Transverse colon (tissue), 4 donors: ENCODE measurements at regions not wholly inside any gene's neighbourhood (a gene's known extent, or its start where the extent isn't known, plus 50 kb on each side); places are given as distances from the start of the nearest gene placed in this dataset.

Source experiments
- DNase-seq: peaks from one replicate; pipeline ENCODE4 v3.0.0-alpha.2; 2019
- H3K27ac ChIP-seq, 4 donors: fragments of 200-600 bp; sonication (generic); 2 replicates each; pipeline ENCODE4 v1.5.1; 2016 to 2018; ENCODE audit warnings: inconsistent platforms in 4 of 4
- H3K27me3 ChIP-seq: fragments of 200-600 bp; sonication (generic); 2 replicates; pipeline ENCODE4 v1.5.1; 2017; ENCODE audit warnings: inconsistent platforms
- H3K36me3 ChIP-seq, 4 donors: fragments of 200-600 bp; sonication (generic); 2 replicates each; pipeline ENCODE4 v1.5.1; 2017 to 2019; ENCODE audit warnings: inconsistent platforms in 4 of 4
- H3K4me1 ChIP-seq, 4 donors: fragments of 200-600 bp; sonication (generic); 2 replicates each; pipeline ENCODE4 v1.5.1; 2017 to 2020; ENCODE audit warnings: inconsistent platforms in 4 of 4
- H3K4me3 ChIP-seq, 4 donors: fragments of 200-600 bp; sonication (generic); 1 replicate in 1 of 4; 2 replicates in 3 of 4; pipeline versions ENCODE4 v1.5.1 to v1.6.1; 2017 to 2019; ENCODE audit warnings: inconsistent platforms in 4 of 4
- H3K9me3 ChIP-seq, 2 donors: fragments of 200-600 bp; sonication (generic); 2 replicates each; pipeline ENCODE4 v1.5.1; 2017 to 2019; ENCODE audit warnings: inconsistent platforms in 2 of 2
- CTCF ChIP-seq, 5 experiments: fragments of 200-600 bp in 3 of 5; fragments of 450-650 bp in 2 of 5; sonication (generic) in 3 of 5; IDR thresholded peaks; 1 replicate in 2 of 5; 2 replicates in 3 of 5; pipeline ENCODE4 v1.5.1; 2016 to 2017; ENCODE audit warnings: antibody characterized with exemption in 5 of 5, inconsistent platforms in 3 of 5, mild to moderate bottlenecking in 2 of 5, moderate library complexity in 1 of 5
- EP300 ChIP-seq: sonication (generic); formaldehyde crosslinking; IDR thresholded peaks from one replicate; pipeline ENCODE4 v1.6.1; 2017; ENCODE audit warnings: antibody characterized with exemption, low read depth
- POLR2A ChIP-seq: fragments of 450-650 bp; IDR thresholded peaks from one replicate; pipeline ENCODE4 v1.6.1; 2016; ENCODE audit warnings: antibody characterized with exemption, mild to moderate bottlenecking, moderate library complexity
- POLR2AphosphoS5 ChIP-seq, 3 donors: sonication (generic); formaldehyde crosslinking; IDR thresholded peaks; one replicate each; pipeline ENCODE4 v1.6.1; 2016; ENCODE audit warnings: antibody characterized with exemption in 3 of 3
- WGBS, 2 donors: methylation state at CpG; one replicate each; pipeline ENCODE4 v1.1.5; 2018; ENCODE audit warnings: low coverage in 1 of 2; 5-methylcytosine and 5-hydroxymethylcytosine counted together
- in situ Hi-C, 4 donors: fragments of 200-750 bp; cut with MboI; loops; one replicate each; pipeline versions ENCODE4 v1.15.0 to v1.15.1; 2017; ENCODE audit warnings: low sequenced_read_pairs in 3 of 4, low pct_ligation_motif_present in 1 of 4, low pct_unique_long_range_greater_than_20kb in 1 of 4
- intact Hi-C: fragments of 100-400 bp; cut with DNase I; formaldehyde crosslinking; loops from one replicate; pipeline ENCODE4 v1.15.1; 2023; ENCODE audit warnings: low total_unique reads

- H3K9me3 ChIP-seq, result no peaks in the 10 kb centered on the region
- intact Hi-C loops, result no loop called here
- in situ Hi-C loops, result no loop called here
- TF ChIP-seq CTCF (IDR thresholded peaks at IDR 0.05) (no peak), EP300 (no peak), POLR2AphosphoS5 (IDR thresholded peaks at IDR 0.05) (no peak), POLR2A (no peak)
- H3K27me3 ChIP-seq, result no peaks in the 10 kb centered on the region
- H3K4me3 ChIP-seq, result no peak overlapping the region
- H3K4me1 ChIP-seq, result peaks cover 0 to 12% (median under 1%) of the 10 kb centered on the region in 4 donors
- no peak for DNase-seq
- WGBS, 2 donors, result 68 to 76% methylated on average over 1 of the region's 1 CpG
- H3K27ac ChIP-seq, result no peak overlapping the region
- no peaks in the 10 kb centered on the region for H3K36me3 ChIP-seq
Measured at GRCh38 chr6:126175251-126175650, 164.7 kb upstream of the CENPW start.

- in situ Hi-C loops, result no loop called here
- Histone ChIP-seq H3K4me3 (no peak overlapping the region), H3K9me3 (no peaks in the 10 kb centered on the region), H3K36me3 (no peaks in the 10 kb centered on the region), H3K27ac (no peak overlapping the region), H3K4me1 (peaks cover 0 to 3% (median 0%) of the 10 kb centered on the region in 4 donors), H3K27me3 (no peaks in the 10 kb centered on the region)
- intact Hi-C loops, result no loop called here
- no peak for DNase-seq
- TF ChIP-seq POLR2A (no peak), EP300 (no peak), POLR2AphosphoS5 (IDR thresholded peaks at IDR 0.05) (no peak), CTCF (IDR thresholded peaks at IDR 0.05) (peak in 2 of 5 experiments; percentile 4 to 24)
Measured at GRCh38 chr6:126176282-126176681, 163.6 kb upstream of the CENPW start.

- H3K9me3 ChIP-seq, result no peaks in the 10 kb centered on the region
- intact Hi-C loops (no loop called here), in situ Hi-C loops (no loop called here)
- WGBS, 2 donors, result 66 to 72% methylated on average over 4 of the region's 4 CpGs
- H3K36me3 ChIP-seq, result no peaks in the 10 kb centered on the region
- no peak for TF ChIP-seq POLR2A
- TF ChIP-seq CTCF (IDR thresholded peaks at IDR 0.05), result no peak
- TF ChIP-seq EP300, result no peak
- TF ChIP-seq POLR2AphosphoS5 (IDR thresholded peaks at IDR 0.05), result no peak
- H3K27me3 ChIP-seq, result no peaks in the 10 kb centered on the region
- DNase-seq, result no peak
- H3K4me3 ChIP-seq, result no peak overlapping the region
- no peaks in the 10 kb centered on the region for H3K4me1 ChIP-seq
- no peak overlapping the region for H3K27ac ChIP-seq
Measured at GRCh38 chr6:126180585-126180984, 159.3 kb upstream of the CENPW start.

GRCh38 chr6:126181173-126181741 is 158.7 kb upstream of the CENPW start:
- DNase-seq, result no peak
- no peaks in the 10 kb centered on the region for H3K4me1 ChIP-seq
- no peak overlapping the region for H3K27ac ChIP-seq
- TF ChIP-seq EP300 (no peak), POLR2A (no peak), CTCF (IDR thresholded peaks at IDR 0.05) (no peak), POLR2AphosphoS5 (IDR thresholded peaks at IDR 0.05) (no peak)
- H3K4me3 ChIP-seq, result no peak overlapping the region
- no peaks in the 10 kb centered on the region for H3K9me3 ChIP-seq
- no peaks in the 10 kb centered on the region for H3K36me3 ChIP-seq
- intact Hi-C loops, result no loop called here
- H3K27me3 ChIP-seq, result no peaks in the 10 kb centered on the region
- in situ Hi-C loops, result no loop called here
